ENCODE measurements at regions not wholly inside any gene's neighbourhood (a gene's known extent, or its start where the extent isn't known, plus 50 kb on each side); places are given as distances from the start of the nearest gene placed in this dataset.

DNA sequence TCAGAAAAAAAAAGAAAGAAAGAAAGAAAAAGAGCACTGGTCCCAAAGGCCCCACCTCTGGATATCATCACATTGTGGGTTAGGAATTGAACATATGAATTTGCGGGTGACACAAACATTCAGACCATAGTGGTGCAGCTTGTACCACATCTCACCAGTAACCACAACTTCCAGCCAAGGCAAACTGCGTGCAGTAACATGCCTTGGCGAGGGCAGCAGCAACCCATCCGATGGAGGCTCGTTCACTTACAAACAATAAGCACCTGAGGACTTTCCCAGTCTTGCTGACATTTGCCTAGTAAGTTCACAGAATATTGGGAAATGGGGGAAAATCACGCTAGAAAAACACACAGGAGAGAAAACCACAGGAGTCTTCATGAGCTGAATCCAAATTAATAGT is 508.1 kb downstream of the ZNF608 start:
- CTCF ChIA-PET, result no interaction called here
- TF ChIP-seq EZH2phosphoT487 (IDR thresholded peaks at IDR 0.05; ENCODE audit: borderline replicate concordance) (no peak), CEBPB (IDR thresholded peaks at IDR 0.05; ENCODE audit: low read depth) (no peak), SRF (IDR thresholded peaks at IDR 0.05; ENCODE audit: low read depth) (no peak), POLR2AphosphoS5 (IDR thresholded peaks at IDR 0.05; ENCODE audit: low read depth, low read length) (no peak), TCF7L2 (IDR thresholded peaks at IDR 0.05; ENCODE audit: borderline replicate concordance, extremely low read depth, insufficient read depth, insufficient read length) (no peak), SIN3A (IDR thresholded peaks at IDR 0.05; ENCODE audit: low read depth) (no peak)
- no peak overlapping the region for H3K27ac ChIP-seq (ENCODE audit: low read depth, low read length)

GRCh38 chr5:124237206-124237695 is 509.2 kb downstream of the ZNF608 start:
- intact Hi-C loops (cut with micrococcal nuclease), result no loop called here
- H3K9me2 ChIP-seq (ENCODE audit: insufficient read depth), result no peaks in the 10 kb centered on the region
- H3K9me3 ChIP-seq (ENCODE audit: control insufficient read depth in 1 of 2, insufficient read depth in 1 of 2, low read depth in 1 of 2, low read length in 2 of 2), result no peaks in the 10 kb centered on the region
- RAD21 ChIA-PET (ENCODE audit: low non-redundant PET in 1 of 2, low total read pairs in 2 of 2, uncharacterized antibody in 2 of 2, unreplicated experiment in 2 of 2), result no interaction called here
- H2AFZ ChIP-seq (ENCODE audit: low read depth, low read length, poor library complexity, severe bottlenecking), result no peak overlapping the region
- CTCF ChIA-PET, result no interaction called here
- H3K27me3 ChIP-seq (ENCODE audit: insufficient read depth, low read length), result no peaks in the 10 kb centered on the region
- DNase-seq (ENCODE audit: low read depth, low spot score) (no peak), ATAC-seq (no peak)
- H3K79me2 ChIP-seq (ENCODE audit: insufficient read depth, low read length), result no peaks in the 10 kb centered on the region
- no peaks in the 10 kb centered on the region for H4K20me1 ChIP-seq (ENCODE audit: insufficient read depth)
- H3K36me3 ChIP-seq (ENCODE audit: control insufficient read depth in 1 of 2, insufficient read depth in 2 of 2, low read length in 2 of 2), result no peaks in the 10 kb centered on the region
- no peak overlapping the region for H3K27ac ChIP-seq (ENCODE audit: low read depth, low read length)
- H3K4me3 ChIP-seq (replicated peaks in 1 of 2; ENCODE audit: low read depth in 1 of 2, low read length in 2 of 2), result no peak overlapping the region
- H3K4me2 ChIP-seq (ENCODE audit: low read length), result no peak overlapping the region
- POLR2A ChIA-PET, result no interaction called here
- BruUV-seq (replicated peaks), result no TSS peak
- H3K9ac ChIP-seq (ENCODE audit: low read length), result no peak overlapping the region
- no peaks in the 10 kb centered on the region for H3K4me1 ChIP-seq (ENCODE audit: control insufficient read depth in 1 of 2, insufficient read depth in 2 of 2, low read length in 2 of 2)
- TF ChIP-seq, protein P1, sequence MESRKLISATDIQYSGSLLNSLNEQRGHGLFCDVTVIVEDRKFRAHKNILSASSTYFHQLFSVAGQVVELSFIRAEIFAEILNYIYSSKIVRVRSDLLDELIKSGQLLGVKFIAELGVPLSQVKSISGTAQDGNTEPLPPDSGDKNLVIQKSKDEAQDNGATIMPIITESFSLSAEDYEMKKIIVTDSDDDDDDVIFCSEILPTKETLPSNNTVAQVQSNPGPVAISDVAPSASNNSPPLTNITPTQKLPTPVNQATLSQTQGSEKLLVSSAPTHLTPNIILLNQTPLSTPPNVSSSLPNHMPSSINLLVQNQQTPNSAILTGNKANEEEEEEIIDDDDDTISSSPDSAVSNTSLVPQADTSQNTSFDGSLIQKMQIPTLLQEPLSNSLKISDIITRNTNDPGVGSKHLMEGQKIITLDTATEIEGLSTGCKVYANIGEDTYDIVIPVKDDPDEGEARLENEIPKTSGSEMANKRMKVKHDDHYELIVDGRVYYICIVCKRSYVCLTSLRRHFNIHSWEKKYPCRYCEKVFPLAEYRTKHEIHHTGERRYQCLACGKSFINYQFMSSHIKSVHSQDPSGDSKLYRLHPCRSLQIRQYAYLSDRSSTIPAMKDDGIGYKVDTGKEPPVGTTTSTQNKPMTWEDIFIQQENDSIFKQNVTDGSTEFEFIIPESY (IDR thresholded peaks at IDR 0.05; ENCODE audit: extremely low read depth, insufficient replicate concordance, low read length), result no peak
- TF ChIP-seq SRF (IDR thresholded peaks at IDR 0.05; ENCODE audit: low read depth), result no peak
- TF ChIP-seq EZH2 (IDR thresholded peaks at IDR 0.05), result no peak
- TF ChIP-seq POLR2A (IDR thresholded peaks at IDR 0.05; ENCODE audit: borderline replicate concordance, extremely low read depth, insufficient read depth, insufficient read length), result no peak
- TF ChIP-seq ZFX (IDR thresholded peaks at IDR 0.05), result no peak
- no peak for TF ChIP-seq ZNF274 (IDR thresholded peaks at IDR 0.05; ENCODE audit: low read depth, low read length)
- no peak for TF ChIP-seq JUND (IDR thresholded peaks at IDR 0.05)
- TF ChIP-seq SP1 (IDR thresholded peaks at IDR 0.05; ENCODE audit: low read depth), result no peak
- TF ChIP-seq CTCF (IDR thresholded peaks at IDR 0.05 in 2 of 3, conservative IDR thresholded peaks at IDR 0.05 in 1 of 3; ENCODE audit: borderline replicate concordance in 1 of 3, insufficient read depth in 1 of 3, low read depth in 2 of 3, low read length in 2 of 3), result no peak
- TF ChIP-seq ELF1 (IDR thresholded peaks at IDR 0.05; ENCODE audit: borderline replicate concordance, low read depth), result no peak
- no peak for TF ChIP-seq YY1 (IDR thresholded peaks at IDR 0.05; ENCODE audit: extremely low read depth, insufficient replicate concordance, low read depth, low read length)

More for the DNA sequence above, 508.1 kb downstream of the ZNF608 start:
- ATAC-seq (no peak), DNase-seq (ENCODE audit: low read depth, low spot score) (no peak)
- ChIA-PET RAD21 (ENCODE audit: low non-redundant PET in 1 of 2, low total read pairs in 2 of 2, uncharacterized antibody in 2 of 2, unreplicated experiment in 2 of 2) (no interaction called here), POLR2A (no interaction called here)
- intact Hi-C loops (cut with micrococcal nuclease), result no loop called here
- H2AFZ ChIP-seq (ENCODE audit: low read depth, low read length, poor library complexity, severe bottlenecking), result no peak overlapping the region
- no peaks in the 10 kb centered on the region for H3K79me2 ChIP-seq (ENCODE audit: insufficient read depth, low read length)
- no peaks in the 10 kb centered on the region for H4K20me1 ChIP-seq (ENCODE audit: insufficient read depth)
- no peaks in the 10 kb centered on the region for H3K9me2 ChIP-seq (ENCODE audit: insufficient read depth)
- H3K4me3 ChIP-seq (replicated peaks in 1 of 2; ENCODE audit: low read depth in 1 of 2, low read length in 2 of 2), result no peak overlapping the region
- no peaks in the 10 kb centered on the region for H3K9me3 ChIP-seq (ENCODE audit: control insufficient read depth in 1 of 2, insufficient read depth in 1 of 2, low read depth in 1 of 2, low read length in 2 of 2)
- H3K27me3 ChIP-seq (ENCODE audit: insufficient read depth, low read length), result no peaks in the 10 kb centered on the region
- H3K4me2 ChIP-seq (ENCODE audit: low read length), result no peak overlapping the region
- H3K36me3 ChIP-seq (ENCODE audit: control insufficient read depth in 1 of 2, insufficient read depth in 2 of 2, low read length in 2 of 2), result no peaks in the 10 kb centered on the region
- H3K4me1 ChIP-seq (ENCODE audit: control insufficient read depth in 1 of 2, insufficient read depth in 2 of 2, low read length in 2 of 2), result no peaks in the 10 kb centered on the region
- no peak overlapping the region for H3K9ac ChIP-seq (ENCODE audit: low read length)
- BruUV-seq (replicated peaks), result no TSS peak

Data from HCT116 (cell line).